CMK (cell line): ENCODE measurements at regions not wholly inside any gene's neighbourhood (a gene's known extent, or its start where the extent isn't known, plus 50 kb on each side); places are given as distances from the start of the nearest gene placed in this dataset.
"Not testable (repeated sequence)": the region's sequence is repeated elsewhere in the genome, so short reads cannot be mapped to it uniquely, and the experiment has no call there.

Experiments used
- DNase-seq: peaks from one replicate; pipeline ENCODE4 v3.0.0-alpha.2; 2010; ENCODE audit warnings: low read depth

- no peak for DNase-seq
Measured at GRCh38 chr7:68840991-68841390, 757.3 kb upstream of the AUTS2 start.

- DNase-seq: not testable (repeated sequence)
Measured at GRCh38 chr7:68843985-68844384, 754.3 kb upstream of the AUTS2 start.

GRCh38 chr7:68846811-68847325 is 751.4 kb upstream of the AUTS2 start:
- no peak for DNase-seq

- DNase-seq: no peak
Measured at GRCh38 chr7:68853254-68853653, 745.0 kb upstream of the AUTS2 start.

GRCh38 chr7:68857571-68857970 is 740.7 kb upstream of the AUTS2 start:
- no peak for DNase-seq

- no peak for DNase-seq
Measured at GRCh38 chr7:68858497-68858896, 739.8 kb upstream of the AUTS2 start.

GRCh38 chr7:68861171-68861570 is 737.1 kb upstream of the AUTS2 start:
- no peak for DNase-seq

- DNase-seq: no peak
Measured at GRCh38 chr7:68862261-68862660, 736.0 kb upstream of the AUTS2 start.

- DNase-seq: no peak
Measured at GRCh38 chr7:68862736-68863135, 735.5 kb upstream of the AUTS2 start.

GRCh38 chr7:68865351-68866199 is 732.7 kb upstream of the AUTS2 start:
- DNase-seq: no peak

- DNase-seq: no peak
Measured at GRCh38 chr7:68866200-68866570, 732.1 kb upstream of the AUTS2 start.

- not testable (repeated sequence) for DNase-seq
Measured at GRCh38 chr7:68866721-68867120, 731.6 kb upstream of the AUTS2 start.

- DNase-seq: no peak
Measured at GRCh38 chr7:68868978-68869377, 729.3 kb upstream of the AUTS2 start.

GRCh38 chr7:68873616-68874015 is 724.7 kb upstream of the AUTS2 start:
- DNase-seq: no peak

- no peak for DNase-seq
Measured at GRCh38 chr7:68875857-68876256, 722.4 kb upstream of the AUTS2 start.

- not testable (repeated sequence) for DNase-seq
Measured at GRCh38 chr7:68887116-68887515, 711.2 kb upstream of the AUTS2 start.

GRCh38 chr7:68888971-68889385 is 709.3 kb upstream of the AUTS2 start:
- no peak for DNase-seq

GRCh38 chr7:68892236-68892635 is 706.0 kb upstream of the AUTS2 start:
- DNase-seq: no peak

GRCh38 chr7:68893411-68893810 is 704.9 kb upstream of the AUTS2 start:
- no peak for DNase-seq

GRCh38 chr7:68899156-68899555 is 699.1 kb upstream of the AUTS2 start:
- DNase-seq: not testable (repeated sequence)

GRCh38 chr7:68900096-68900495 is 698.2 kb upstream of the AUTS2 start:
- no peak for DNase-seq

- no peak for DNase-seq
Measured at GRCh38 chr7:68904630-68905029, 693.6 kb upstream of the AUTS2 start.

GRCh38 chr7:68911754-68912153 is 686.5 kb upstream of the AUTS2 start:
- DNase-seq: no peak

GRCh38 chr7:68914006-68914405 is 684.3 kb upstream of the AUTS2 start:
- DNase-seq: no peak
